ENCODE measurements at regions not wholly inside any gene's neighbourhood (a gene's known extent, or its start where the extent isn't known, plus 50 kb on each side); places are given as distances from the start of the nearest gene placed in this dataset.

- no peaks in the 10 kb centered on the region for H3K4me1 ChIP-seq
- no peak overlapping the region for H3K4me3 ChIP-seq
- H3K27me3 ChIP-seq (replicated peaks in 1 of 7), result no peaks in the 10 kb centered on the region
- H3K36me3 ChIP-seq, result no peaks in the 10 kb centered on the region
- 69 to 85% (median 76%) methylated on average over 3 of the region's 3 CpGs for WGBS, 5 donors
- DNase-seq, result no peak
- H3K27ac ChIP-seq, result no peak overlapping the region
- peaks cover 0 to 8% (median 0%) of the 10 kb centered on the region in 8 donors for H3K9me3 ChIP-seq
- intact Hi-C loops (cut with DNase I; ENCODE audit: low total_unique reads), result no loop called here
- TF ChIP-seq POLR2AphosphoS5 (IDR thresholded peaks at IDR 0.05), result no peak
- TF ChIP-seq POLR2A (IDR thresholded peaks at IDR 0.05), result no peak
- TF ChIP-seq, protein P1, sequence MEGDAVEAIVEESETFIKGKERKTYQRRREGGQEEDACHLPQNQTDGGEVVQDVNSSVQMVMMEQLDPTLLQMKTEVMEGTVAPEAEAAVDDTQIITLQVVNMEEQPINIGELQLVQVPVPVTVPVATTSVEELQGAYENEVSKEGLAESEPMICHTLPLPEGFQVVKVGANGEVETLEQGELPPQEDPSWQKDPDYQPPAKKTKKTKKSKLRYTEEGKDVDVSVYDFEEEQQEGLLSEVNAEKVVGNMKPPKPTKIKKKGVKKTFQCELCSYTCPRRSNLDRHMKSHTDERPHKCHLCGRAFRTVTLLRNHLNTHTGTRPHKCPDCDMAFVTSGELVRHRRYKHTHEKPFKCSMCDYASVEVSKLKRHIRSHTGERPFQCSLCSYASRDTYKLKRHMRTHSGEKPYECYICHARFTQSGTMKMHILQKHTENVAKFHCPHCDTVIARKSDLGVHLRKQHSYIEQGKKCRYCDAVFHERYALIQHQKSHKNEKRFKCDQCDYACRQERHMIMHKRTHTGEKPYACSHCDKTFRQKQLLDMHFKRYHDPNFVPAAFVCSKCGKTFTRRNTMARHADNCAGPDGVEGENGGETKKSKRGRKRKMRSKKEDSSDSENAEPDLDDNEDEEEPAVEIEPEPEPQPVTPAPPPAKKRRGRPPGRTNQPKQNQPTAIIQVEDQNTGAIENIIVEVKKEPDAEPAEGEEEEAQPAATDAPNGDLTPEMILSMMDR (IDR thresholded peaks at IDR 0.05 in 8 of 11, conservative IDR thresholded peaks at IDR 0.05 in 3 of 11), result no peak
Observed at GRCh38 chr21:35311985-35312384, 262.9 kb upstream of the RUNX1 start.

- Histone ChIP-seq H3K9me3 (peaks cover 0 to 8% (median 0%) of the 10 kb centered on the region in 8 donors), H3K27me3 (replicated peaks in 1 of 7) (no peaks in the 10 kb centered on the region), H3K27ac (no peak overlapping the region), H3K36me3 (no peaks in the 10 kb centered on the region), H3K4me3 (no peak overlapping the region), H3K4me1 (no peaks in the 10 kb centered on the region)
- no peak for DNase-seq
- 67 to 86% (median 81%) methylated on average over 3 of the region's 3 CpGs for WGBS, 5 donors
- TF ChIP-seq POLR2AphosphoS5 (IDR thresholded peaks at IDR 0.05) (no peak), POLR2A (IDR thresholded peaks at IDR 0.05) (no peak)
- TF ChIP-seq, protein P1 (IDR thresholded peaks at IDR 0.05 in 8 of 11, conservative IDR thresholded peaks at IDR 0.05 in 3 of 11), result no peak
- intact Hi-C loops (cut with DNase I; ENCODE audit: low total_unique reads), result no loop called here
Observed at GRCh38 chr21:35309316-35309715, 260.2 kb upstream of the RUNX1 start.

GRCh38 chr21:35303085-35303484, 254.0 kb upstream of the RUNX1 start:
- H3K27me3 ChIP-seq (replicated peaks in 1 of 7), result no peaks in the 10 kb centered on the region
- no peaks in the 10 kb centered on the region for H3K36me3 ChIP-seq
- WGBS, 5 donors, result 70 to 96% (median 81%) methylated on average over 1 of the region's 1 CpG
- peaks cover 0 to under 1% (median 0%) of the 10 kb centered on the region in 8 donors for H3K9me3 ChIP-seq
- TF ChIP-seq, protein P1 (IDR thresholded peaks at IDR 0.05 in 8 of 11, conservative IDR thresholded peaks at IDR 0.05 in 3 of 11), result no peak
- TF ChIP-seq POLR2AphosphoS5 (IDR thresholded peaks at IDR 0.05) (no peak), POLR2A (IDR thresholded peaks at IDR 0.05) (no peak)
- DNase-seq, result no peak
- intact Hi-C loops (cut with DNase I; ENCODE audit: low total_unique reads), result no loop called here
- no peaks in the 10 kb centered on the region for H3K4me1 ChIP-seq
- no peak overlapping the region for H3K27ac ChIP-seq
- H3K4me3 ChIP-seq, result no peak overlapping the region

DNA sequence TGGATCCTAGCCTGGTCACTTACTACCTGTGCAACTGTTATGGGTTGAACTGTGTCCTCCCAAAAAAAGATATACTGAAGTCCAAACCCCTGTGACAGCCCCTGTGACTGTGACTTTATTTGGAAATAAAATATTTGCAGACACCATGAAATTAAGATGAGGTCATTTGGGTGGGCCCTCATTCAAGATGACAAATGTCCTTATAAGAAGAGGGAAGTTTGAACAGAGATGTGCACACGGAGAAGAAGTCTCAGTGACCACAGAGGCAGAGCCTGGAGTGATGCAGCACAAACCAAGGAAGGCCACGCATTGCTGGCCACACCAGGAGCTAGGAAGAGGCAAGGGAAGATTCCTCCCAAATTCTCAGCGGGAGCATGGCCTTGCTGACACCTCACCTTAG, 249.7 kb upstream of the RUNX1 start:
- DNase-seq, result no peak
- TF ChIP-seq, protein P1 (IDR thresholded peaks at IDR 0.05 in 8 of 11, conservative IDR thresholded peaks at IDR 0.05 in 3 of 11), result no peak
- no peak for TF ChIP-seq POLR2AphosphoS5 (IDR thresholded peaks at IDR 0.05)
- TF ChIP-seq POLR2A (IDR thresholded peaks at IDR 0.05), result no peak
- intact Hi-C loops (cut with DNase I; ENCODE audit: low total_unique reads), result no loop called here
- Histone ChIP-seq H3K4me3 (no peak overlapping the region), H3K4me1 (no peaks in the 10 kb centered on the region), H3K27ac (no peak overlapping the region), H3K27me3 (replicated peaks in 1 of 7) (no peaks in the 10 kb centered on the region), H3K9me3 (no peaks in the 10 kb centered on the region), H3K36me3 (no peaks in the 10 kb centered on the region)
- 61 to 79% (median 65%) methylated on average over 3 of the region's 3 CpGs for WGBS, 5 donors

Measured in spleen (tissue), 11 donors.